ENCODE measurements at regions not wholly inside any gene's neighbourhood (a gene's known extent, or its start where the extent isn't known, plus 50 kb on each side); places are given as distances from the start of the nearest gene placed in this dataset.

DNA sequence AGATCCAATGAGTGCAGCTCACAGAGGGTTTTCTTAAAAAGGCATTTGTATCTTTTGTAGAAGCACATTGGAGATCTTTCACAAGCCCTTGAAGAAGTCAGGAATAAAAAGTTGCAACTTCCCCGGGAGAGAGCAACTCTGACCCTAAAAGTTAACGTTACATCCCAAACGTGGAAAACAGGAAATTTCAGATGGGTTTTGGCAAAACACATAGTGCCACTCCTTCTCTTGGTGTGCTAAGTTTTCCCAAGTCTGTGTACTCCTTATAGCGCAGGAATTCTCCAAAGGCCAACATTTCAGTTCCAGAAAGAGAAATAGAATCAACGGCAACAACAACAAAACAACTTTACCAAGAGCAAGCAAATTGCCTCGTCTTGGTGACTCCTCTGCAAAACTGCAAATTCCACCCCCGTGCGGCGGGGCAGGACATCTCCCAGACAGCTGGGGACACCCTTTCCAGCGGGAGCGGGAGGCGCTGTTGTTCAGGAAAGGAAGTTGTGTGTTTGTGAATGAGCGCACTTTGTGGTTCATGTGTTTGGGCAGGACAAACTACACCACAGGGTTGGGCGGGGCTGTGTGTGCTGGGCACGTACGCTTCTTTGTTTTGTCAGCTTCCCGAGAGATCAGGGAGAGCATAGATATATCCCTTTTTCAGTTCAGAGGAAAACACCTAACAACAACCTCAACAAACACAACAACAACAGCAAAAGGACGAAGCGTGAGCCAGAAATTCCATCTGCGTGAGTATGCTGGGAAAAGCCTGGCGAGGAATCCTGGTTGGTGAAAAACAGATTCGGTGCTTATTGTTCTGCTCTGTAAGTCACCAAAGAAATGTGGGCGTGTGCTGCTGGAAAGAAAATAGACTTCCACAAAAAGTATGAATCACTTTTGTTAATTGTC is 294.7 kb upstream of the PITRM1 start:
- no peak for DNase-seq (ENCODE audit: low read depth in 2 of 2)

DNA sequence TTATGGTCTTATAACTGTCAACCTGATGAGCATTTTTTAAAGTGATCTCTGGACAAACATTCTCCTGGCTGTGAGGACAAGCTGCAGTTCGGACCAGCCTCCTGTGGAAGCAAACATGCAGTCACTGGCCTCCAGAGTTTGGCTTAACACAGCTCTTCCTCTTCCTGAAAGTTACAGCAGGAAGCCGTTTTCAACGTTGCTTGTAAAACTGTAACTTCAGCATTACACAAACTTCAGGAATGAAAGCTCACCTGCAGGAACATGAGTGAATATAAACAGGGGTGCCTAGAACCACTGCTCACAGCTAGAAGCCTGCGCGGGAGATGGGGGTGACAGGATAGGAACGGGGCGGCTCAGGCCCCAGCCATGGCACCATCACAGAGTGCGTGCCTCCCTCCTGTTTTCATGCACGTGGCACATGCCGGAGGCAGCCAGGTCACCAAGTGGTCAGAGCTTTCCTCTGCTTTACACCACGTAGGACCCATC is 292.9 kb upstream of the PITRM1 start:
- DNase-seq (ENCODE audit: low read depth in 2 of 2): no peak

DNA sequence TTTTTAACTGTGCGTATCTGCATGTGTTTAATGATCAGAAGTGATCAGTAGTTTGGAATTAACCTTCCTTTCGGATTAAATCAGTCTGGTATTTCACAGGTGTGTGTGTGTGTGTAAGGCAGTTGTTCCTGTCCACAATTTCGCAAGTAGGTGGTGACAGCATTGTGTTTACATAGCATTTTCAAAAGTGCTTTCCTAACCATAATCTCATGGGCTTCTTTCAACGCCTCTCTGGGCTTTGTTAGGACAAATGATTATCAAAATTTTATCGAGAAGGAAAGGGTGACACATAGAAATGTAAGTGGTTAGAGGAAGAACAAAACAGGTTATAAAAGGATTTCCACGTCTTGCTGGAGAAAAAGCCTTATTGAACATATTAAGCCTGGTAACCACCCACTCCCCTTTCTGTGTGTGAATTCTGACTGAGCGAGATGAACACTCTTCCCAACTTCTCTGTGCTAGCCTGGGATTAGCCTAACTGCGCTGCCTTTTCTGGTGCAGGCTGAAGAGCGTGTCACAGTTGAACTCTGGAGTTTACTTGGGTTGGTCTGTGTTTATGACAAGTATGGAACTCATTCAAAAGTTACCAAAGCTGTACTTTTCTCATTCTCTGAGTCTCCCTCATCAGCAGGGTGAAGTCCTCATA is 292.3 kb upstream of the PITRM1 start:
- no peak for DNase-seq (ENCODE audit: low read depth in 2 of 2)

DNA sequence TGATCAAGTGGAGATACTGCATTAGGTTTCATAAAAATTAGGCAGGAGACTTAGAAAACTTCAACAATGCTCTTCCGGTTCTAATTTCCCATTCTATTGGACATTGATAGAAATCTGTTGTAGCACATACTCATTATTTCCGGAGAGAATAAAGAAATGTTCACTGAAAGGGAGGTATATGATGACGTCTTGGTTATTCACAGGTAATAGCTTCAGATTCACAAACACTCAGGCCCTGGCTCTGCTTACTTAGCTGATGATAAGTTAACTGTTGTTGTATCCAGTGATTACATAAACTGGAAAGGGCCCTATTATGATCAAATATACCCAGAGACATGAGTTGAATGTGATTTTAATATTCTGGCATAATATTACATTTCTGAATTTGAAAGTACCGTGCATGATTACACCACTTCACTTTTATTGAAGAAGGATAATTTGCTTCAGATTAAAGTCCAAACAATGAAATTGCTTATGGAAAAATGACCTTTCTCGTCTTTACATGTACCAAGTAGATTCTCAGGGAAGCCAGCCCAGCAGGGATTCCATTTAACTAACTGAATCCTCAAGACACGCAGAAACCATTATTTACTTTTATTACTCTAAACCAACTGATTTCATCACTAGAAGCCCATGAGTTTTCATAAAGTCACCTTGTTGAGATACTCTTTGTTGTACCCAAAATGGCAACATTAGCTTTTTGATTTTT is 288.0 kb upstream of the PITRM1 start:
- DNase-seq (ENCODE audit: low read depth in 2 of 2): no peak

DNA sequence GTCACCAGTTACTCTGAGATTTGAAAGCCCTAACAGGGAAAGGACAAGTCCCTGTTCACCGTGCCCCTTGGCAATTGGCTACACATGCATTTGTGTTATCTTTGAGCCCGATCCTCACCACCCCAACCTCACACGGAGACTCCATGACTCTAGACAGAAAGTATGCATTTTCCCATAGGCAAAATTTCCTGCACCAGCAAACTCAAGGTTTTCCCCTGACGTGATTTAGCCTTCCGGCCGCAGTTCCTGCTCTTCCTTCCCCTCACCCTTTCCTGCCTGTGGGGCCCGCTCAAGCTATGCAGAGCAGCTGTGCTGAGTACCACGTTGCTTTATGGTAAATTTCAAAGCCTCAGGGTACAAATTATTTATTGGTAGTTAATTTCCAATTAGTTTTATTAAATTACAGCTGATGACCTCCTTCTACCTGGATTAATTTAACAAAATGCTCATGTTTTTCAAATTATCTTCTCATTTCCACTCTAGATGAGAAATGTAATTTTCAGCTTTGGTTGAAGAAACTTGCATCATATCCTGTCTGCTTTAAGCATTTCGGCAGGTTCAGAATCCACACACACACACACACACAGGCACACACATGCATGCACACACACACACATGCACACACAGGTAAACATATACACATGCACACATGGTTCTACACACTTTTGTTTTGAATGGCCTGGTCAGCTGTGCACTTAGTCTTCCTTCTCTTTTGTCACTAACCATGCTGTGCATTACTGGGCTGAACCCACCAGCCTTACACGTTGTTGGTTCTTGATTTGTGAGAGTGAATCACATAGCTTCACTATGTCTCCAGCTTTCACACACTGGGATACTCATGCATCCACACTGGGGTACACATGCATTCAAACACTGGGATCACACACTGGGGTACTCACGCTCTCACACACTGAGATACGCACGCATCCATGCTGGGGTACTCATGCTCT is 283.1 kb upstream of the PITRM1 start:
- no peak for DNase-seq (ENCODE audit: low read depth in 2 of 2)

DNA sequence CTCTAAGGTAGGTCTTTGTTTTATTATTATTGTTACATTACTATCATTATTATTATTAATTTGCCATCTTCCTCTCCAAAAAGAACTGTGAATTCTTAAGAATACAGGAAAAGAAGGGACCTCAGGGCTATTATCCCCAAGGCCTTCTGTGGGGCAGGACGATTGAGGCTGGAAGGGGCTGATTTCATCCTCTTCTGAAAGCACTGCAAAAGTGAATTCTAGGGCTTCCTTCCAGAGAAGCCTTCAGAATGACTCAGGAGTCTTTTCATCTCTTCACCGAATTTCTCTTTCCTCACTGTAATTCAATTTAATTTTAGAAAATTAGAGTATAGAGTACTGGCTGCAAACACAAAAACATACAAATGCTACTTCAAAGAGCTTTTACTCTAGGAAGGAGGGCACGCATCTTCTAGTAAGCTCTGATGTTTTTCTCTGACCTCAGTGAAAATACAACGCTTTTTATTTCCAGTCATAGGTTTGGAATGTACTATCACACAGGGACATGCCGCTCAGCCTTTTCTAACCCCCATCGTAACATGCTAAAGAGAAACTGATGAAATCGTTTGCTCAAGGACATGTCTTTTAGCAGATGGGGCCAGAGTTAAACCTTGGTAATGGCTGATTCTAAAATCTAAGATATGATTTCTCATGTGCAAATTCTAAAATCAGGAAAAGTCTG is 280.2 kb upstream of the PITRM1 start:
- DNase-seq (ENCODE audit: low read depth in 2 of 2): no peak

DNA sequence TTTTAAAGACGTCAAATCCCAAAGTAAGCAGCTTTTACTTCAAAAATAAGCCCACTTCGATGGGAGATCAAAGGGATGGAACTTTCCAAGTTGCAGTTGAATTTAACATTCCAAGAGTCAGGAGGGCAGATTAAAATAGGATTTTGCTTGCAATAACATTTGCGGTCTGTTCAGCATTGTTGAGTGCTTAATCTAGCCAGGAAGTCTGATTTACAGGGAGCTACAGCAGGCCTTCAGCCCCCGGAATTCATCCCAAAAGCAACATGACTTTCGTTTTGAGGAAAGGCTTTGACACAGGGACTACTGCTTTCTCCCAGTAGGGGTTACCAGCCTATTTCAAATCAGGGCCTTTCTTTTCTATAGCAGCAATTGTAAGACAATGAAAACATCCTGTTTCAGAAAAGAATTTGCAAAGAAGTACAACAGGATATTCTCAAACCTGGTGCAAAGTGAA is 279.6 kb upstream of the PITRM1 start:
- DNase-seq (ENCODE audit: low read depth in 2 of 2): no peak

DNA sequence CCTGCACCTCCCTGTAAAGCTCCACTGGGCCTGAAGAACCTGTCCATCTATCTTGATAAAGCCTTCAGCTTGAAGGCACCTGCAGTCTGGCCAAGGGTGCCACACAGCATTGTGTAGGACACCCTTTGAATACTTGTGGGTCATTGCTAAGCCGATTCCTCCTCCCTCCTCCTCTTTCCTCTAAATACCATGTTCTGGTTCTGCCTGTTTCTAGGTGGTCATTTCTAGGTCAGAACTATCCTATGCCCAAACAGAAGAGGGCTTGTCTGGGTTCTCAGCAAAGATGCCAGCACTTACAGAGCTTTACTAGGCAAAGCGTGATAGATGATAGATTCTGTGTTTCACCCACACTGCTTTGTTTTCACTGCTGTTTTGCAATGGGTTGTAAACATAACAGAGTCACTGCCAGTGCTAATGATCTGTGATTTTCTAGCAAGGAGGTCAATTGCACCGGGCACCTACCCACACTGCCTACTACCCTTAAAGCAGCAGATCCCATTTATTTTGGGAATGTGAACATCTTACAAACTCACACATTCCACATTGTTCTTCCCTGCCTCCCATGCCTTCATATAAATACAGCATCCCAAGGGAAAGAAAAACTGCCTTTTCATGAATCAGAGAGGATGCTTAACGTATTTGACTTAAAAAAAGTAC is 279.1 kb upstream of the PITRM1 start:
- no peak for DNase-seq (ENCODE audit: low read depth in 2 of 2)

DNA sequence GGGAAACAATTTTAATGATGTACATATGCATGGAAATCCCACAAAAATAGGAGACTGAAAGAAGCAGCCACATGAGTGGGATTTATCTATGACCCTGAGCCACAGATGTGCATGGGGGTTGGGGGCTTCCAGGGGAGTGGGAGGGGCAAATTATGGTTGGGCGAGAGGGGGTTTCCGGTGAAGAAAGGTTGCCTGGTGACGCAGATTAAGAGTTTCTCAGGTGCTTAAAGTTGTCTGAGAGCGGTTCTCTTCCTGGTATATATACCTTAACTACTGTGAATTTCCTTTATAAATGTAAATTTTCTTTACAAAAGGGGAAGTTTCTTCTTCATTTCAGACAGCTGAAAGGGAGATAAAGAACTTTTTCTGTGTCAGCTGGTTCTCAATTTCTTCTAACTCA is 273.6 kb upstream of the PITRM1 start:
- DNase-seq (ENCODE audit: low read depth in 2 of 2): no peak

DNA sequence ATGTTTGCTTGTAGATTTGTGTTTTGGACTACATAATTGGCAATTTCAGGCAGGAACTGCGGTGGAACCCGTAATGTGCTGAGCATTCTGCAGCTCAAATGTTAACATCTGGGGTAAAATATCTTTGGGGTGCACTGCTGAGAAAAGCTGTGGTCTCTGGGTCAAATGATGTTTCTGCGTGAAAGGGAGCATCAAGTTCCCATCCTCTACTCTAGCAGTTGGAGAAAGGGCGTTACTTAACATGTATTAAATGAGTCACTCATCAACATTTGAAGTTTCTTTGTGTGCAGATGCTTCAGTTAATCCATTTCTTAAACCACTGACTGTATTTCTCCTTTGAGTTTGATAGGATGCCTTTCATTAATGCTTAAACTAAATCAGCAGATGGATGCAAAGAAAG is 273.1 kb upstream of the PITRM1 start:
- no peak for DNase-seq (ENCODE audit: low read depth in 2 of 2)

DNA sequence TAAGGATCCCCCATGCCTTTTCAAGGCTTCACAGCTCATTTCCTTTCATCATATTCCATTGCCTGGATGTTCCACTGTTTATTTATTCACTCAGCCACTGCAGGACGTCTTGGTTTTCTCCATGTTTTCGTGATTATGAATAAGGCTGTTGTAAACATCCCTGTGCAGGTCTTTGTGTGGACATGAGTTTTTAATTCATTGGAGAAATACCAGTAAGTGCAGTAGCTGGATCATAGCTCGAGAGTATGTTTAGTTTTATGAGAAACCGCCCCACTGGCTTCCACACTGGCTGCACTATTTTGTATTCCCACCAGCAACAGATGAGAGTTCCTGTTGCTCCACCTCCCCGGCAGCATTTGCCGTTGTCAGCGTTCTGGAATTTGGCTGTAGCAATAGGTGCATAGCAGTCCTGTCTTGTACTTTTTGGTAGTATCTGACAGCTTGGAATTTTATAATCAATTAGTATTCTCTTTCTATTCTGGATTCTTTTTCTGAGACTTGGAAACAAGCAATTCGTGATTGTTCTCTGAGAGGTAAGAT is 269.9 kb upstream of the PITRM1 start:
- DNase-seq (ENCODE audit: low read depth in 2 of 2): no peak

DNA sequence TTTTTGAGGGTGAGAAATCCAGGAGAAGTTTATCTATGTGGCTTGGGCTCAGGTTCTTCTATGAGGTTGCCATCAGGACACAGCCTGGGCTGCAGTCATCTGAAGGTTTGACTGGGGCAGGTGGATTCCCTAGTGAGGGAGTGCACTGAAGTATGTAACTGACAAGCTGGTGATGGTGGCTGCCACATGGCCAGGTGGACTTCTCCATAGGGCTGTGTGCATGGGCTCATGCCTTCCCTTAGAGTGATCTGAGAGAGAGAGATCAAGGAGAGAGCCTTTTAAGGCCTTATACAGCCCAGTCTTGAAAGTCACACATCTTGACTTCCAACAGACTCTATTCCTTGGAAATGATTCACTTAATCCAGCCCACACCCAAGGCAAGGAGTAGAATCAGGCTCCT is 266.6 kb upstream of the PITRM1 start:
- DNase-seq (ENCODE audit: low read depth in 2 of 2): no peak

DNA sequence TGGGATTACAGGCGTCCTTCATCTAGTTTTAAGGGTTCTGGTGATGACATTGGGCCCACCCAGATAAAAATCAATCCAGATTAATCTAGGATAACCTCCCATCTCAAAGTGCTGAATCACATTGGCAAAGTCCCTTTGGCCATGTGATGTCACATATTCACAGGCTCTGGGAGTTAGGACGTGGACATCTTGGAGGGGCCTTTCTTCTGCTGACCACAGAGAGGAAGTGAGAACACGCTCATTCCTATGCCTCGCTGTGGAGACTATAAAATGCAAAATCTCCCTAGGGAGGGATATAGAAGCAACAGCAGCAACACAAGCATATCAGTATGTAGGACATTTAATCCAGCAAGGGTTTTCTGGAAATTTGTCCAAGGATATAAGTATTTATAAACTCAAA is 266.0 kb upstream of the PITRM1 start:
- DNase-seq (ENCODE audit: low read depth in 2 of 2): no peak

DNA sequence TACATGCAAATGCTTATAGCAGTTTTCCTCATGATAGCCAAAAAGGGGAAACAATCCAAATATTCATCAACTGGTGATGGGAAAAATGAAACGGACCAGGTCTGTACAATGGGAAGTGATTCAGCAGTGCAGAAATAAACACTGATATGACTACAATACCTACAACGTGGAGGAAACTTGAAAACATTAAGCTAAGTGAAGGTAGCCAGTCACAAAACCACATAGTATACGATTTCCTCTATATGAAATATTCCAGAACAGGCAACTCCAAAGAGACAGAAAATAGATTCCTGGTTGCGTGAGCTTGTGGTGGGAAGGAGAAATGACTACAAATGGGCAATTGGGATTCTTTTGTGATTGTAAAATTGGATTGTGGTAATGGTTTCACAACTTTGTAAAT is 263.1 kb upstream of the PITRM1 start:
- no peak for DNase-seq (ENCODE audit: low read depth in 2 of 2)

DNA sequence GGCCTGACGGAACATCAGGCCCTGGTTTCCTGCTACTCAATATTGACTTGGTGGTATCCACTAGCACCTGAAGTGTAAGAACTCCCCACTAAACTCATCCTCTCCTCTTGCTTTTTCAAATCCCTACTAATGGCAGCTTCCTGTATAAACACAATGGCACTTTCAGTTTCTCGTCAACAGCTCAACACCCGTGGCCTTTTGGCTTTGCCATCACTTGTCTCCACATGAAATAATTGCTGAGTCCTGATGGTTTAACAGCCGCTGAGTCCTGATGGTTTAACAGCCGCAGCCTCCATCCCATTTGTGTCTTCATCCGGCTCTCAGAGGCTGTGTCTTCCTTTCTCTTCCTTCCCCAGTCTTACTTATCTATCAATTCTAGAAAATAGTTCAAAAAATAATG is 261.4 kb upstream of the PITRM1 start:
- no peak for DNase-seq (ENCODE audit: low read depth in 2 of 2)

DNA sequence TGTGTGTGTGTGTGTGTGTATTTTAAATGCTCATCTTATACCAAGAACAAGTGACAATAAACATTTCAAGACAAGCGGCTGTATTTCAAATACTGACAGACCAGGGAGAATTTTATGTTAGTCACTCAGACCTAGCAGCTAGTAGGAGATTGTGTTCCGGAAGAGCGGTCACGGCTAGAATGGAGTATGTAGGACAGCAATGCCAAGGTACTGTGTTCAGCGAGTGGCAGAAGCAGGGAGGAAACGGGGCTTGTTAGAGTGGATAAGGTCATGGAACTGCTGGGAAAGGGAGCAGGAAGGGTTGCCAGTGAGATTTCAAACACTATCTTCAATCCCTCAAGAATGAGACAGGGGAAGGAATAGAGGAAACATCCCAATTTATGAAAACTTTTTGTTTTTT is 260.5 kb upstream of the PITRM1 start:
- no peak for DNase-seq (ENCODE audit: low read depth in 2 of 2)

DNA sequence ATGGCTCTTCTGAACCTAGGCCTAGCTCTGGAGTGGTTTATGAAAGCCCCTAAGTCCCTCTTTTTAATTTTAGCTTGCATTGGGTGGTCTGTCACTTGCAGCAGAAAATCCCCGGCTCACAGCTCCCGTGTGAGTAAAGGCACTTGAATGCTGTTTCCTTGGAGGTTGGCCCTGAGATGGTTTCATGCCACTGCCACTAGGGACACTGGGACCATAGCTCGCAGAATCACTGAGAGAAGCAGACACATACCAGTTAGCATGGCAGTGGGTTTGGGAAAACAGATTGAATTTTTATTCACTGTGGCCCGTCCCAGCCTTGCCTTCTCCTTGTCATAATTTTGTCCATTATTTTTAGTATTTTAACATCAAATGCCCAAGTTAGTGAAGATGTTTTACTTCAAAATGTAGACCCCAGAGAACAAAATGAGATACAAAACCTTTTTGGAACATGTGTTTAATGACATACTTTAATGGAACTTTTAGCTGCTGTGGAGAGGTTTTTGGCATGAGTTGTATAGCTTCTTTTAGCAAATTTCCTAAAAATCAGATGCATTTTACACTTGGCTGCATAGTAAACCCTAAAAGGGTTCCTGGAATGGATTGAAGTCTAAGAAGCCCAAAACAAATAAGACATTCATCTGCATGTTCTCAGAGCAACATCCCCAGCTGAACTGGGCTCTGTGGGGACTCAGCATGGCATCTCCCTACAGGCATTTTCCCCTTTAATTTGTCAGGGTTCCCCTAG is 259.7 kb upstream of the PITRM1 start:
- DNase-seq (ENCODE audit: low read depth in 2 of 2): no peak

DNA sequence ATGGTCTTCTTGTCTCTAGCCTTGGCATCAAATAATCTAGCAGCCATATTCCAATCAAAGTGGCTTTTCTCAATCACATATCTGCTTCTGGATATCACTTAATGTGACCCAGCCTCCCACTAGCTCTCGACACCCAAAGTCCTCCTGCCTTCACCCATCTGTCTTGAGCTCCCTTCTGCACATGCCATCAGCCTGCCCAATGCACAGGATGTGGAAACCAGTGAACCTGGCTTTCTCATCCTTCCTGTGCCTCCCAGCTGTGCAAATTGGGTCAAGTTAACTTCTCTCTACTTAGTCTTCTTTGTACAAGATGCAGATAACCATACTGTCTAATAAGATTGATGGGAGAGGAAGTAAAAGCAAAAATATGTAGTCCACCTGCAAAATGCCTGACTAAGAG is 257.9 kb upstream of the PITRM1 start:
- DNase-seq (ENCODE audit: low read depth in 2 of 2): no peak

DNA sequence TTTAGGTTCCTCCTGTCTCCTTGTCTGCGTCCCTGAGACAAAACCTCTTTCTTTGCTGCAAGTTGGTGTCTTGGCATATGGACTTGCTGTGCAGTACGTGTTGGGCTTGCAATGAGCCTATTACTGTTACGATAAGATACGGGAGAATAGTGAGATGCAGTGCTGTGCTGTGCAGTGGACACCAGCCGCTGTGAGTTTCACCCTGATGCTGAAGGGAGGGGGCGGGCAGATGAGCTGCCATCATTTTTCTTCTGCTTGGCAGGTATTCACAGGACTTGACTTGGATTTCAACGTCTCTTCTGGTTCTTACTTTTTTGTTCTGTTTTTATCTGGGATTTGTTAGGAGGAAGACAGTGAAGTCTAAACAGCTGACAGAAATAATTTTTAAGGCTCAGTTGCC is 257.1 kb upstream of the PITRM1 start:
- DNase-seq (ENCODE audit: low read depth in 2 of 2): no peak

Data from stimulated activated CD4-positive, alpha-beta T cell treated with anti-CD3 and anti-CD28 coated beads, Interleukin-4, amount 100 ng/mL, for 48 hours (primary cell).